ENCODE measurements at regions not wholly inside any gene's neighbourhood (a gene's known extent, or its start where the extent isn't known, plus 50 kb on each side); places are given as distances from the start of the nearest gene placed in this dataset.
A peak's percentile ranks its signal among the peaks of the same experiment; 100 is the strongest.

GRCh38 chr7:126001349-126001748 is 1071.7 kb upstream of the POT1 start:
- H3K36me3 Mint-ChIP-seq (ENCODE audit: low read depth, unreplicated experiment), result no peaks in the 10 kb centered on the region
- no peak overlapping the region for H3K4me3 Mint-ChIP-seq (ENCODE audit: unreplicated experiment)
- TF ChIP-seq CTCF (IDR thresholded peaks at IDR 0.05; ENCODE audit: unreplicated experiment), result no peak
- peaks cover 5% of the 10 kb centered on the region for H3K4me1 Mint-ChIP-seq (ENCODE audit: unreplicated experiment)
- no peaks in the 10 kb centered on the region for H3K9me3 Mint-ChIP-seq (ENCODE audit: unreplicated experiment)
- H3K27me3 Mint-ChIP-seq (ENCODE audit: unreplicated experiment), result no peaks in the 10 kb centered on the region
- no peak for DNase-seq (ENCODE audit: low spot score)
- peak overlapping the region; percentile 39 for H3K27ac Mint-ChIP-seq (ENCODE audit: unreplicated experiment)

- no peak for TF ChIP-seq CTCF (IDR thresholded peaks at IDR 0.05; ENCODE audit: unreplicated experiment)
- no peaks in the 10 kb centered on the region for H3K27me3 Mint-ChIP-seq (ENCODE audit: unreplicated experiment)
- H3K27ac Mint-ChIP-seq (ENCODE audit: unreplicated experiment), result no peak overlapping the region
- H3K4me1 Mint-ChIP-seq (ENCODE audit: unreplicated experiment), result no peaks in the 10 kb centered on the region
- H3K4me3 Mint-ChIP-seq (ENCODE audit: unreplicated experiment), result no peak overlapping the region
- no peaks in the 10 kb centered on the region for H3K36me3 Mint-ChIP-seq (ENCODE audit: low read depth, unreplicated experiment)
- DNase-seq (ENCODE audit: low spot score), result no peak
- no peaks in the 10 kb centered on the region for H3K9me3 Mint-ChIP-seq (ENCODE audit: unreplicated experiment)
Observed at GRCh38 chr7:125984795-125985194, 1055.2 kb upstream of the POT1 start.

GRCh38 chr7:125971656-125972055 is 1042.0 kb upstream of the POT1 start:
- TF ChIP-seq CTCF (IDR thresholded peaks at IDR 0.05; ENCODE audit: unreplicated experiment), result no peak

DNA sequence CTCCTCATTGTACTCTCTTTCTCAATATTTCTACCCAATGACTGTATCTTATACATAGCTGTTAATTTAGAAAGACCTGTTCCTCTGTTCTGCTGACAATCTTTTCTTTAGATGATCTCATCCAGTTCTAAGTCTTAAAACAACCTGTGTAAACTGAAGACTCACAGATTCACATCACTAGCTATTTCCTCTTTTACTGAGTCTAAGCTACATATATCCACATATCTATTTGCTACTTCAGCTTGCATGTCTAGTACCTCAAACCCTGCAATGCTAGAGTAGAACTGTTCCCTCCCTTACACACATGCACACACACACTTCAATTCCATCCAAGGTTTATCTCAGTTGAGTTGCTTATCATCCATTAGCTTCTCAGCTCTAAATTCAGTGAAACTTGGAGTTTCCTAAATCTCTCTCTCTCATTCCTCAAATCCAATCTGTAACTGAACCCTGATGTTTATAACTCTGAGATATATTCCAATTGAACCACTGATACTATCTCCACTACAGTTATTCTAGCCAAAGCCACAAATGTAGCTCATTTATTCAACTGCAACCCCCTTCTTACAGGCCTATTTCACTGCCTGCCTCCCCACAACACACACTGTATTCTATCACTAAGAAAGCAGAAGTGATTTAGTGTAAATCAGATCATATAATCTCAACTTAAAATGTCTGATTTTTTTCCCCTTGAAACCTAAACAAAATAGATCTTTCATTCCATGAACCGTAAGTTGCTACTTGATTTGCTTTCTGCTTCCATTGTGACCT is 1036.8 kb upstream of the POT1 start:
- Mint-ChIP-seq H3K27me3 (ENCODE audit: unreplicated experiment) (no peaks in the 10 kb centered on the region), H3K27ac (ENCODE audit: unreplicated experiment) (no peak overlapping the region), H3K4me1 (ENCODE audit: unreplicated experiment) (no peaks in the 10 kb centered on the region), H3K4me3 (ENCODE audit: unreplicated experiment) (no peak overlapping the region), H3K9me3 (ENCODE audit: unreplicated experiment) (no peaks in the 10 kb centered on the region), H3K36me3 (ENCODE audit: low read depth, unreplicated experiment) (no peaks in the 10 kb centered on the region)
- no peak for DNase-seq (ENCODE audit: low spot score)
- TF ChIP-seq CTCF (IDR thresholded peaks at IDR 0.05; ENCODE audit: unreplicated experiment), result no peak

More at GRCh38 chr7:125971656-125972055, 1042.0 kb upstream of the POT1 start:
- DNase-seq (ENCODE audit: low spot score), result no peak
- Mint-ChIP-seq H3K9me3 (ENCODE audit: unreplicated experiment) (no peaks in the 10 kb centered on the region), H3K27me3 (ENCODE audit: unreplicated experiment) (no peaks in the 10 kb centered on the region), H3K36me3 (ENCODE audit: low read depth, unreplicated experiment) (no peaks in the 10 kb centered on the region), H3K4me3 (ENCODE audit: unreplicated experiment) (no peak overlapping the region), H3K4me1 (ENCODE audit: unreplicated experiment) (no peaks in the 10 kb centered on the region), H3K27ac (ENCODE audit: unreplicated experiment) (no peak overlapping the region)

GRCh38 chr7:125934955-125935354 is 1005.3 kb upstream of the POT1 start:
- H3K27me3 Mint-ChIP-seq (ENCODE audit: unreplicated experiment), result peaks cover 3% of the 10 kb centered on the region
- no peak overlapping the region for H3K27ac Mint-ChIP-seq (ENCODE audit: unreplicated experiment)
- no peak for DNase-seq (ENCODE audit: low spot score)
- no peaks in the 10 kb centered on the region for H3K36me3 Mint-ChIP-seq (ENCODE audit: low read depth, unreplicated experiment)
- no peak for TF ChIP-seq CTCF (IDR thresholded peaks at IDR 0.05; ENCODE audit: unreplicated experiment)
- H3K4me1 Mint-ChIP-seq (ENCODE audit: unreplicated experiment), result no peaks in the 10 kb centered on the region
- no peak overlapping the region for H3K4me3 Mint-ChIP-seq (ENCODE audit: unreplicated experiment)
- no peaks in the 10 kb centered on the region for H3K9me3 Mint-ChIP-seq (ENCODE audit: unreplicated experiment)
